ENCODE measurements at regions not wholly inside any gene's neighbourhood (a gene's known extent, or its start where the extent isn't known, plus 50 kb on each side); places are given as distances from the start of the nearest gene placed in this dataset.

GRCh38 chr18:78584459-78585022, 395.1 kb upstream of the SALL3 start:
- no peak for DNase-seq

GRCh38 chr18:78586586-78586985, 393.0 kb upstream of the SALL3 start:
- DNase-seq, result no peak

- no peak for DNase-seq
Observed at GRCh38 chr18:78587096-78587495, 392.5 kb upstream of the SALL3 start.

GRCh38 chr18:78587626-78588600, 391.7 kb upstream of the SALL3 start:
- no peak for DNase-seq

- no peak for DNase-seq
Observed at GRCh38 chr18:78589916-78590437, 389.6 kb upstream of the SALL3 start.

GRCh38 chr18:78595453-78595852, 384.2 kb upstream of the SALL3 start:
- no peak for DNase-seq

DNA sequence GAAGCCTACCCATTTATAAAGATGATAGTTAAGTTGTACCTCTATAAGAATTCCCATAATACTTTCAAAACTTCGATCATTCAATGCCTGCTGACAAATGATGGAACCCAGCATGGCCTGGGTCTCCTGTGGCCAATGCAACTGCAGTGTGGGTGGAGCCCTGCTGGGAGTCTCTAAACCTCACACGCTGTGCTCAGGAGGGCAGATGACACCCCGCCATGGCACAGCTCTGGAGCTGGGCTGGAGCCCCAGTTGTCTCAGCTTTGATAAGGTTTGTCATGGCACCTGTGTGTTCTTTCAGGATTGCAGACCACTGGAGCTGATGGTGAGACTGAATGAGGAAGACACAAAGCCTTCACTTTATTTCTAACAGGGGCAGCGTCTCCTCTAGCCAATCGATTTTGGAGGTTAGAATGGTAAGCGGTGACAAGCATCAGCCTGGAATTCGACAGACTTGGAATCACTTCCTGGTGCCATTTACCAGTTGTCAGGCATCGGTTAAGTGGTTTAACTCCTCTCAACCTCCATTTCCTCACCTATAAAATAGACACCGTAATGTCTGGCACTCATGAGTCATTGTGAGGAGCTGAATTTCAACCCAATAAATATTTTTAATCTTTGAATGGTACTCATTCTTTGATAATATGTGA, 383.6 kb upstream of the SALL3 start:
- no peak for DNase-seq

DNA sequence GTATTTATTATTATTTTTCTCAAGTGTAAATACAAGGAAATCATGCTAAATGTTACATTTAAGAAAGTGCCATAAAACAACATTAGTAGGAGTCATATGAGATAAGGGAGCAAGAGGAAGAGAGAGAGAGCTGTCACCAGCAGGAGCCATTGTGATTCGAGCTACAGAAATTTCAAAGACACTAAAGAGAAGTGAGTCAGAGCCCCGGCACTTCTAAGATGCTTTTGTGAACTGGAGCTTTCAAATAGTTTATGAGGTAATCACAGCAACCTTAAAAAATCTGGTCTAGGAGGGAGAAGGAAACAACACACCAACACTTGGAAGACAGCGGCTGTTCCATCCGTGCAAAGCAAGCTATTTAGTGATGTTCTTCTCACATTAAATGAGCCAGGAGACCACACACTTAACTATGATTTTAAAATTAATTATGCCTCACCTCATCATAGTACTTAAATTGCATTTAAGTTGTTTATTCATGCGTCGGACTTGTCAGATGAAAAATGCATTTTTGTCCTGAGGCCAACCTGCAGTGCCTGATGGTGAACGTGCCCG, 382.7 kb upstream of the SALL3 start:
- no peak for DNase-seq

- DNase-seq, result no peak
Observed at GRCh38 chr18:78601349-78601748, 378.3 kb upstream of the SALL3 start.

- no peak for DNase-seq
Observed at GRCh38 chr18:78601923-78602322, 377.7 kb upstream of the SALL3 start.

DNA sequence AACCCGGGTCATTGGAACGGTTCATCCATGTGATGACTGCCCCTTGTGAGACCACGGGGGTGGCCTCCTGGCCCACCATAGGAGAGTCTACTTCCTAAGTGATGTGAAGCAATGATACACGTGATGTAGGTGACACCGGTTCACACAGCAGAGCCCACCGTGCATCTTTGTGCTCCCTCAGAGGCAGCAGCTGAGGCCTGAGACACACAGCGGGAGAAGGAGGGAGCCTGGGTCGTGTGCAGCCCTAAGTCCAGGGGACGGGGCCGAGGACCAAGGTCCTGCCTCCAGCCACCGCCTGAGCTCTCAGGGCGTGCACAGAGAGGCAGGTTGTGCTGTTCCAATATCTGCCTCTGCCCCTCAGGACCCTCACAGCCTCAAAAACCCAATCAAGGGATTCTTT, 377.2 kb upstream of the SALL3 start:
- DNase-seq, result no peak

GRCh38 chr18:78603102-78603983, 376.3 kb upstream of the SALL3 start:
- no peak for DNase-seq

DNA sequence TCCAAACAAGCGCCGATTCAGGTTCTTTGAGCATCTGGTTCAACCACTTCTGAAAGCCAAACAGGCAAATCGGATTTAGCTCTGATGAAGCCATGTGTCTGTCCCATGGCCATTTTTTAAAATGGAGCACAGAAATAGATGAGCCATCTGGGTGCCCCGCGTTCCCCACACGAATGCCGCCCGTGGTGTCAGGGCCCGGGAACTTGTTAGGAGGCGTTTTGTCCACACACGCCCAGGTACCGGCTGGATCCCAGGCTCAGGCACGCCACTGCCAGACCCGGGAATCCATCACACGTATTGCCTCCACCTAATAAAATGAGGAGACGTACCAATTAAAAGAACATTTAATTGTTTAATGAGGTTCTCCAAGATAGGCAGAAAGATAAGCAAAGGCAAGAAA, 374.4 kb upstream of the SALL3 start:
- no peak for DNase-seq

DNA sequence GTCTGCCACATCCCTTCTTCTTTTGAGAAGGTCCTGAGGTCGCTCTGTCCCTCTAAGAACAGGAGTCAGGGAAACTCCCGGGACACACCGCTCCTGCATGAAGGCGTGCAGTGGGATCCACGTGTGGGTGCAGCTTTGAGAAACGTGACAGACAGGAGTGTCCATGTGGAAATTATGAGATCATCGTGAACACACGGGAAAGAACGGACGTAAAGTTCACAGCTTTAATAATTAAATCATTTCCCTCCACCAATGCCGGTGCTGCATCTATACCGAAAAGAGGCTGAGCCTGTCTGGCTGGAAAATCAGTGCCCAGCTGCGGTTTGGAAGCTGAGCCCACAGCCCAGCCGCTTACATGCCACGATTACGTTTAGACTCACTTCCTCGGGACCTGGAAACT, 372.4 kb upstream of the SALL3 start:
- no peak for DNase-seq

- DNase-seq, result no peak
Observed at GRCh38 chr18:78607784-78608183, 371.8 kb upstream of the SALL3 start.

DNA sequence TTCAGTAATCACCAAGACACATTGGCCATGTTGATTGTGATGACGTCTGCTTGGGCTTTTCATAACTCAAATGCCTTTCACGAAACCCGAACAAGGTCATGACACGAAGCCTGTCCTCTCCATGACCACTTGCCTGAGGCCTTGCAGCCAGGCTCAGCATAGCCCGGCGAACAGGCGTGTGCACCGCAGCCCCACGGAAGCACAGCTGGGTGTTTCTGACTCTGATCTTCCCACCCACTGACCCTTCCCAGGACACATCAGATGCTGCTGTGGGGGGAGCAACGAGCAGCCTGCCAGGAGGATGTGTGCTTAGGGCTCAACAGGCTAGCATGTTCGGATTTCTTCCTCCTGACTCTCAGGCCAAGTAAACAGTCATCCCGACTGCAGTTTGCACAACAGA, 369.4 kb upstream of the SALL3 start:
- no peak for DNase-seq

- no peak for DNase-seq
Observed at GRCh38 chr18:78611201-78611800, 368.3 kb upstream of the SALL3 start.

DNA sequence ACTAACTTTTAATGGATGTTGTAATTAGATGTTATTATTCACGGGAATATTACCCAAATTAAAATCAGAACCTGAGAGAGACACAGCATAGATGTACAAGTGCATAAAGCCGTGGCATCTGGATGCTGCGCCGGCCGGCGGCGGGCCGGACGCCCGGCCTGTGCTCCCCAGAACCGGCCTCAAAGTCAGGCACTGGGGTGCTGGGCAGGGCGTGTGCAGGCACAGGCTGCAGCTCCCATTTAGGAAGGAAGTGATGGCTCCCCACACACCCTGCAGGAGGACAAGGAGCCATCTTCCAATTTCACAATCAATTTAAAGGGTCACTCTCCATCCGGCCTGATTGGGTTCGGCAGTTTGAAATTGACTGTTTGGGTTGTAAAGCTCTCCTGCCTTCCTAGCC, 367.7 kb upstream of the SALL3 start:
- DNase-seq, result no peak

GRCh38 chr18:78612318-78612717, 367.3 kb upstream of the SALL3 start:
- DNase-seq, result no peak

- DNase-seq, result no peak
Observed at GRCh38 chr18:78612801-78613200, 366.8 kb upstream of the SALL3 start.

DNA sequence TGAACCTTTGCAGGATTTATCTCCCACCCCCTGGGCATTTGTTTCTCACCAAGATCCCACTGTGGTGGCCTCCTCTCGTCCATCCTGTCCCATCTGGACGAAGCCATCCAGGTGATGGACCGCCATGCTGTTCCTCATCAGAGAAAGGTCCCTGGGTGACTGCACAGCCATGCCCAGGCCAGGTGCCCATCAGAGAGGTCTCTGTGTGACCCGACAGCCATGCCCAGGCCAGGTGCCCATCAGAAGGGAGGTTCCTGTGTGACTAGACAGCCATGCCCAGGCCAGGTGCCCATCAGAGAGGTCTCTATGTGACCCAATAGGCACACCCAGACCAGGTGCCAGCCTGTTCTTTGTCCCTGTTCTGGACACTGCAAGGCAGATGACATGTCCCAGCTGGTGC, 360.9 kb upstream of the SALL3 start:
- DNase-seq, result no peak

- DNase-seq, result no peak
Observed at GRCh38 chr18:78619854-78620253, 359.8 kb upstream of the SALL3 start.

Data from NCI-H510A (cell line).